GM18505 (cell line): ENCODE measurements at regions not wholly inside any gene's neighbourhood (a gene's known extent, or its start where the extent isn't known, plus 50 kb on each side); places are given as distances from the start of the nearest gene placed in this dataset.
"Not testable (repeated sequence)": the region's sequence is repeated elsewhere in the genome, so short reads cannot be mapped to it uniquely, and the experiment has no call there.

Experiments
- ATAC-seq: cut with Tn5 transposase; IDR thresholded peaks from one replicate; pipeline ENCODE4 v1.9.1; 2021; ENCODE audit not compliant: unreplicated experiment
- POLR2A ChIP-seq: IDR thresholded peaks from 4 replicates; pipeline ENCODE4 v1.6.1; 2011; ENCODE audit warnings: borderline replicate concordance; ENCODE audit not compliant: insufficient read depth, insufficient read length; ENCODE audit errors: extremely low read depth

DNA sequence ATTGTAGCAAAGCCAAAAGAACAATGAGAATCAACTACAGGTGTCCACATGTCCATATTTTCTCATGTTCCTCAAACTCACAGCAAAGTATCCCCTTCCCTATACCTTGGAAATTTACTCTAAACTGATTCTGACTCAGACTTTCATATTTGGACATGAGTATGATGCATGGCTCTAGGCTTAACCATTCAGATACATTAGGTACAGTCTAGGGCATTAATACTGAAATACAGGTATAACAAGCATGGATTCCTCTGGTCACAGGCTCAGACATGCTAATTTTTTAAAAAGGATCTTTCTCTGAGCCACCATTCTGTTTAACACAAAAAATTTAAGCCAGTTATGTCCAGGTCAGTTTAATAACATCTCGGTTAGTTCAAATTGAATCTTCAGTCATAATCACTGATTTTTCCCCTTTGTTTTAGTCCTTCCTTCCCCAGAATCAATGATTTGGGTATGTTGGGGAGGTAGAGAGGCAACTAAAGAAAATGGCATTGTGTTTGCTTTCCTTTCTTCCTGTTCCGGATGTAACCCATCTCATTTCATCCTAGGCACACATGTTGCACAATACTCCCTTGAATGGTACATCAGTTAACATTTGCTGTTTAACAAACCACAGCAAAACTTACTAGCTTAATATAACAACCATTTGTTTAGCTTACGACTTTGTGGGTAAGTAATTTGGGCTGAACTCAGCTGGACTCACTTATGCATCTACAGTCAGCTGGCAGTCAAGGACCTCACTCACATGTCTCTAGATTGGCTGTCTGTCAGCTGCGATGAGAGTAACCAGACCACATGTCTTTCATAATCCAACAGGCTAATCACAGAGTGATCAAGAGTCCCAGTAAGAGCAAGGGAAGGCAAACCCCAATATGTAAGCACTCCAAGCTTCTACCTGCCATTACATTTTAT, 75.3 kb upstream of the GRIA3 start:
- ATAC-seq: no peak
- no peak for TF ChIP-seq POLR2A

DNA sequence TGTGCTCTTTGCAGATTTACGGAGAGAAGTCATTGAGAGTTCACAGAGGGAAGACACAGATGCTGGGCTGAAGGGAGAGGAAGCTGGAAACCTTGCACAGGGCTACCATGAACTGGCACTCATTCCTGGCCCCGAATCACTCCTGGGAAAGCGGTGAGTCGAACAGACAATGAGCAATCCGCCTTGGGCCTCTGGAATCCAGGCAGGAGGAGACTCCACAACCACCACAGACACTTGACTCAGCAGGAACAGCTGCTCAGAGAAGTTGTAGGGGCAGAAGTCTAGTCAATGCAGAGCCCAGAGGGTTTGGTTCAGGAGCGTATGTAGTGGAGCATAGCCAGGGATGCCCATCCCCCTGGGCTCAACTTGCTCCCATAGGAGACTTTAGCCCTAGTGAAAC, 62.8 kb upstream of the GRIA3 start:
- no peak for TF ChIP-seq POLR2A
- ATAC-seq: no peak

DNA sequence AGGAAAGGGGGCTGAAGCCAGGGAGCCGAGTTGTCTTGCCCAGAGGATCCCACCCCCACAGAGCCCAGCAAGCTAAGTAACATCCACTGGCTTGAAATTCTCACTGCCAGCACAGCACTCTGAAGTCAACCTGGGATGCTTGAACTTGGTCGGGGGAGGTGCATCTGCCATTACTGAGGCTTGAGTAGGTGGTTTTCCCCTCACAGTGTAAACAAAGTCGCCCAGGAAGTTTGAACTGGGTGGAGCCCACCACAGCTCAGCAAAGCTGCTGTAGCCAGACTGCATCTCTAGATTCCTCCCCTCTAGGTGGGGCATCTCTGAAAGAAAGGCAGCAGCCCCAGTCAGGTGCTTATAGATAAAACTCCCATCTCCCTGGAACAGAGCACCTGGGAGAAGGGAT, 54.3 kb upstream of the GRIA3 start:
- not testable (repeated sequence) for ATAC-seq
